PC-9 (cell line): ENCODE measurements at regions not wholly inside any gene's neighbourhood (a gene's known extent, or its start where the extent isn't known, plus 50 kb on each side); places are given as distances from the start of the nearest gene placed in this dataset.

Experiments used
- BruUV-seq: library from RNA; stranded (reverse); fragments of 400-500 nt; replicated peaks from 2 replicates; lab custom pipeline; 2021; lab: Mats Ljungman, UMichigan
- CTCF ChIA-PET: fragments of 300-600 bp; sonication (Branson Sonifier 250); formaldehyde crosslinking; loops from one replicate; lab custom pipeline; 2022; ENCODE audit warnings: antibody characterized with exemption; lab: Charles Lee
- POLR2A ChIA-PET: fragments of 300-600 bp; sonication (Branson Sonifier 250); formaldehyde crosslinking; loops from one replicate; lab custom pipeline; 2022; ENCODE audit warnings: antibody characterized with exemption; ENCODE audit not compliant: unreplicated experiment; lab: Charles Lee
- DNase-seq, 2 experiments: peaks; one replicate each; pipeline versions ENCODE4 v3.0.0 to v3.0.0-alpha.2; 2015 to 2022; ENCODE audit warnings: mixed read lengths in 1 of 2
- H2AFZ ChIP-seq: fragments of 200-600 bp; sonication (generic); 2 replicates; pipeline ENCODE4 v1.8.1; 2017; ENCODE audit warnings: antibody characterized with exemption
- H3F3A ChIP-seq: fragments of 200-600 bp; sonication (generic); 2 replicates; pipeline ENCODE4 v1.8.1; 2017; ENCODE audit warnings: antibody characterized with exemption, mild to moderate bottlenecking, low read depth; ENCODE audit not compliant: insufficient read depth
- H3K27ac ChIP-seq: fragments of 200-600 bp; sonication (generic); 2 replicates; pipeline ENCODE4 v1.6.1; 2016; ENCODE audit warnings: mixed run types
- H3K27me3 ChIP-seq: fragments of 200-600 bp; sonication (generic); 2 replicates; pipeline ENCODE4 v1.6.1; 2016; ENCODE audit warnings: low read depth, mixed run types; ENCODE audit not compliant: insufficient read depth
- H3K36me3 ChIP-seq: fragments of 200-600 bp; sonication (generic); 2 replicates; pipeline ENCODE4 v1.6.1; 2016; ENCODE audit warnings: low read depth, mixed run types
- H3K4me1 ChIP-seq: fragments of 200-600 bp; sonication (generic); replicated peaks from 2 replicates; pipeline ENCODE4 v1.6.1; 2016; ENCODE audit warnings: mixed run types; ENCODE audit not compliant: insufficient read depth
- H3K4me2 ChIP-seq: fragments of 200-600 bp; sonication (generic); 2 replicates; pipeline ENCODE4 v1.6.1; 2017; ENCODE audit warnings: mixed run types
- H3K4me3 ChIP-seq: fragments of 200-600 bp; sonication (generic); 2 replicates; pipeline ENCODE4 v1.6.1; 2016; ENCODE audit warnings: mixed run types
- H3K79me2 ChIP-seq: fragments of 200-600 bp; sonication (generic); 2 replicates; pipeline ENCODE4 v1.6.1; 2017; ENCODE audit warnings: low read depth, mixed run types
- H3K9me2 ChIP-seq: fragments of 200-600 bp; sonication (generic); 2 replicates; pipeline ENCODE4 v1.8.1; 2017; ENCODE audit warnings: mild to moderate bottlenecking; ENCODE audit not compliant: insufficient read depth
- H3K9me3 ChIP-seq: fragments of 200-600 bp; sonication (generic); 2 replicates; pipeline ENCODE4 v1.8.1; 2016; ENCODE audit warnings: low read depth; ENCODE audit not compliant: insufficient read depth
- H4K20me1 ChIP-seq: fragments of 200-600 bp; sonication (generic); 2 replicates; pipeline ENCODE4 v1.8.1; 2017; ENCODE audit not compliant: insufficient read depth
- CTCF ChIP-seq: fragments of 200-600 bp; sonication (generic); conservative IDR thresholded peaks from 2 replicates; pipeline ENCODE4 v1.6.1; 2017; ENCODE audit warnings: mixed run types, antibody characterized with exemption, mild to moderate bottlenecking, moderate library complexity
- EZH2 ChIP-seq: fragments of 200-600 bp; sonication (generic); IDR thresholded peaks from 2 replicates; pipeline ENCODE4 v1.8.0; 2017; ENCODE audit warnings: antibody characterized with exemption, low read depth
- intact Hi-C: fragments of 100-400 bp; cut with micrococcal nuclease; formaldehyde crosslinking; loops from one replicate; pipeline ENCODE4 v1.10.0; 2022; ENCODE audit not compliant: unreplicated experiment

GRCh38 chr4:167973513-167973912, 118.8 kb upstream of the ANXA10 start:
- BruUV-seq = no TSS peak
- Histone ChIP-seq H3K27ac (no peak overlapping the region), H3K4me1 (no peaks in the 10 kb centered on the region), H3K27me3 (no peaks in the 10 kb centered on the region), H3K9me3 (no peaks in the 10 kb centered on the region), H3K4me3 (no peak overlapping the region), H4K20me1 (no peaks in the 10 kb centered on the region), H3K4me2 (no peak overlapping the region), H3K36me3 (no peaks in the 10 kb centered on the region), H3K79me2 (no peaks in the 10 kb centered on the region), H3K9me2 (no peaks in the 10 kb centered on the region), H2AFZ (no peak overlapping the region), H3F3A (no peaks in the 10 kb centered on the region)
- CTCF ChIA-PET = no interaction called here
- TF ChIP-seq EZH2 (no peak), CTCF (no peak)
- POLR2A ChIA-PET = no interaction called here
- intact Hi-C loops = no loop called here
- DNase-seq = no peak

- no TSS peak for BruUV-seq
- H3K27me3 ChIP-seq = no peaks in the 10 kb centered on the region
- ChIA-PET POLR2A (no interaction called here), CTCF (no interaction called here)
- H3K4me2 ChIP-seq = no peak overlapping the region
- H3F3A ChIP-seq = no peaks in the 10 kb centered on the region
- no peaks in the 10 kb centered on the region for H3K9me2 ChIP-seq
- H3K79me2 ChIP-seq = no peaks in the 10 kb centered on the region
- no peak overlapping the region for H3K27ac ChIP-seq
- H3K36me3 ChIP-seq = no peaks in the 10 kb centered on the region
- no peaks in the 10 kb centered on the region for H3K4me1 ChIP-seq
- H2AFZ ChIP-seq = no peak overlapping the region
- H4K20me1 ChIP-seq = no peaks in the 10 kb centered on the region
- TF ChIP-seq EZH2 (no peak), CTCF (no peak)
- intact Hi-C loops = no loop called here
- DNase-seq = no peak
- no peak overlapping the region for H3K4me3 ChIP-seq
- no peaks in the 10 kb centered on the region for H3K9me3 ChIP-seq
These were observed 106.8 kb upstream of the ANXA10 start for GRCh38 chr4:167985565-167985964.

- H3K4me1 ChIP-seq = no peaks in the 10 kb centered on the region
- no peak overlapping the region for H3K4me3 ChIP-seq
- H3K27me3 ChIP-seq = no peaks in the 10 kb centered on the region
- no peaks in the 10 kb centered on the region for H3K36me3 ChIP-seq
- intact Hi-C loops = no loop called here
- DNase-seq = no peak
- TF ChIP-seq CTCF (no peak), EZH2 (no peak)
- no TSS peak for BruUV-seq
- H3F3A ChIP-seq = no peaks in the 10 kb centered on the region
- H3K27ac ChIP-seq = no peak overlapping the region
- ChIA-PET POLR2A (no interaction called here), CTCF (no interaction called here)
- H3K9me2 ChIP-seq = no peaks in the 10 kb centered on the region
- H3K9me3 ChIP-seq = no peaks in the 10 kb centered on the region
- no peaks in the 10 kb centered on the region for H3K79me2 ChIP-seq
- no peak overlapping the region for H3K4me2 ChIP-seq
- H4K20me1 ChIP-seq = no peaks in the 10 kb centered on the region
- H2AFZ ChIP-seq = no peak overlapping the region
These were observed 106.3 kb upstream of the ANXA10 start for GRCh38 chr4:167986044-167986443.
